PC-3 (cell line): ENCODE measurements at regions not wholly inside any gene's neighbourhood (a gene's known extent, or its start where the extent isn't known, plus 50 kb on each side); places are given as distances from the start of the nearest gene placed in this dataset.

Experiments used
- ATAC-seq: fragments of 200-7000 bp; cut with Tn5 transposase; 2 replicates; pipeline ENCODE4 v1.9.1; 2020; ENCODE audit warnings: mild to moderate bottlenecking, moderate library complexity
- BruUV-seq: library from RNA; stranded (reverse); fragments of 400-500 nt; replicated peaks from 2 replicates; lab custom pipeline; 2021; lab: Mats Ljungman, UMichigan
- CTCF ChIA-PET: fragments of 300-600 bp; sonication (Branson Sonifier 250); formaldehyde crosslinking; loops from one replicate; lab custom pipeline; 2022; ENCODE audit warnings: antibody characterized with exemption; lab: Charles Lee
- POLR2A ChIA-PET: fragments of 300-600 bp; sonication (Branson Sonifier 250); formaldehyde crosslinking; loops from one replicate; lab custom pipeline; 2022; ENCODE audit warnings: antibody characterized with exemption; ENCODE audit not compliant: unreplicated experiment; lab: Charles Lee
- DNase-seq: peaks from one replicate; pipeline ENCODE4 v3.0.0-alpha.2; 2015
- H2AFZ ChIP-seq: fragments of 300-600 bp; sonication (generic); 2 replicates; pipeline ENCODE4 v1.6.0; 2016; ENCODE audit warnings: antibody characterized with exemption, low read length
- H3F3A ChIP-seq: fragments of 300-600 bp; sonication (generic); one replicate; pipeline ENCODE4 v1.6.0; 2017; ENCODE audit warnings: antibody characterized with exemption, low read length, control low read depth, mild to moderate bottlenecking; ENCODE audit not compliant: unreplicated experiment
- H3K27ac ChIP-seq: fragments of 300-600 bp; sonication (generic); 2 replicates; pipeline ENCODE4 v1.5.1; 2016; ENCODE audit warnings: mild to moderate bottlenecking, low read length
- H3K27me3 ChIP-seq: fragments of 300-600 bp; sonication (generic); 2 replicates; pipeline ENCODE4 v1.6.1; 2016; ENCODE audit warnings: low read length, mixed read lengths
- H3K36me3 ChIP-seq: fragments of 300-600 bp; sonication (generic); 2 replicates; pipeline ENCODE4 v1.6.1; 2016; ENCODE audit warnings: low read depth, mixed run types, low read length, mixed read lengths
- H3K4me1 ChIP-seq: fragments of 300-600 bp; sonication (generic); 2 replicates; pipeline ENCODE4 v1.5.1; 2016; ENCODE audit warnings: low read length; ENCODE audit not compliant: insufficient read depth
- H3K4me2 ChIP-seq: fragments of 300-600 bp; sonication (generic); 2 replicates; pipeline ENCODE4 v1.6.0; 2016; ENCODE audit warnings: low read length
- H3K4me3 ChIP-seq: fragments of 300-600 bp; sonication (generic); 2 replicates; pipeline ENCODE4 v1.5.1; 2016; ENCODE audit warnings: mild to moderate bottlenecking, low read length, mixed read lengths
- H3K79me2 ChIP-seq: fragments of 300-600 bp; sonication (generic); 2 replicates; pipeline ENCODE4 v1.6.1; 2017; ENCODE audit warnings: low read length, mixed read lengths
- H3K9ac ChIP-seq: fragments of 300-600 bp; sonication (generic); 2 replicates; pipeline ENCODE4 v1.6.0; 2016; ENCODE audit warnings: mild to moderate bottlenecking, low read length
- H3K9me2 ChIP-seq: fragments of 300-600 bp; sonication (generic); replicated peaks from 2 replicates; pipeline ENCODE4 v1.6.1; 2016; ENCODE audit warnings: mixed run types, low read length, mixed read lengths
- H3K9me3 ChIP-seq: fragments of 300-600 bp; sonication (generic); 2 replicates; pipeline ENCODE4 v1.6.1; 2016; ENCODE audit warnings: low read length, mixed read lengths
- H4K20me1 ChIP-seq: fragments of 300-600 bp; sonication (generic); 2 replicates; pipeline ENCODE4 v1.6.1; 2016; ENCODE audit warnings: low read length, mixed read lengths
- CTCF ChIP-seq: fragments of 300-600 bp; sonication (generic); conservative IDR thresholded peaks from 2 replicates; pipeline ENCODE4 v1.5.1; 2017; ENCODE audit warnings: antibody characterized with exemption, low read depth, mild to moderate bottlenecking, low read length
- EZH2 ChIP-seq: fragments of 300-600 bp; sonication (generic); IDR thresholded peaks from one replicate; pipeline ENCODE4 v1.6.1; 2017; ENCODE audit warnings: antibody characterized with exemption, mild to moderate bottlenecking, low read length; ENCODE audit not compliant: unreplicated experiment
- EZH2phosphoT487 ChIP-seq: fragments of 300-600 bp; sonication (generic); IDR thresholded peaks from 2 replicates; pipeline ENCODE4 v1.6.1; 2018; ENCODE audit warnings: mild to moderate bottlenecking, antibody characterized with exemption, low read length, borderline replicate concordance
- intact Hi-C: fragments of 100-400 bp; cut with micrococcal nuclease; formaldehyde crosslinking; loops from 2 replicates; pipeline ENCODE4 v1.9.0; 2023

- no peaks in the 10 kb centered on the region for H4K20me1 ChIP-seq
- H3F3A ChIP-seq: no peaks in the 10 kb centered on the region
- CTCF ChIA-PET: no interaction called here
- no peak overlapping the region for H3K27ac ChIP-seq
- no peaks in the 10 kb centered on the region for H3K79me2 ChIP-seq
- TF ChIP-seq CTCF (no peak), EZH2 (no peak), EZH2phosphoT487 (no peak)
- H3K9ac ChIP-seq: no peak overlapping the region
- ATAC-seq (no peak), DNase-seq (peak; percentile 1)
- BruUV-seq: no TSS peak
- H3K27me3 ChIP-seq: no peaks in the 10 kb centered on the region
- no peaks in the 10 kb centered on the region for H3K9me3 ChIP-seq
- no peaks in the 10 kb centered on the region for H3K36me3 ChIP-seq
- H3K9me2 ChIP-seq: no peaks in the 10 kb centered on the region
- POLR2A ChIA-PET: no interaction called here
- intact Hi-C loops: no loop called here
- H3K4me3 ChIP-seq: no peak overlapping the region
- no peak overlapping the region for H2AFZ ChIP-seq
- H3K4me2 ChIP-seq: no peak overlapping the region
- no peaks in the 10 kb centered on the region for H3K4me1 ChIP-seq
These were observed 96.8 kb upstream of the C1orf21 start for GRCh38 chr1:184289825-184290550.

GRCh38 chr1:184291701-184292100 is 95.1 kb upstream of the C1orf21 start:
- Histone ChIP-seq H3K79me2 (no peaks in the 10 kb centered on the region), H2AFZ (no peak overlapping the region), H3K4me3 (no peak overlapping the region), H3K9me2 (no peaks in the 10 kb centered on the region), H3F3A (no peaks in the 10 kb centered on the region), H3K4me2 (no peak overlapping the region), H3K9me3 (no peaks in the 10 kb centered on the region), H4K20me1 (no peaks in the 10 kb centered on the region), H3K36me3 (no peaks in the 10 kb centered on the region), H3K4me1 (no peaks in the 10 kb centered on the region), H3K27ac (no peak overlapping the region), H3K27me3 (no peaks in the 10 kb centered on the region), H3K9ac (no peak overlapping the region)
- ChIA-PET CTCF (no interaction called here), POLR2A (no interaction called here)
- no TSS peak for BruUV-seq
- DNase-seq (peak; percentile 2), ATAC-seq (no peak)
- no peak for TF ChIP-seq EZH2
- no peak for TF ChIP-seq EZH2phosphoT487
- intact Hi-C loops: no loop called here

- Histone ChIP-seq H3K27me3 (no peaks in the 10 kb centered on the region), H3K4me2 (no peak overlapping the region), H3K36me3 (no peaks in the 10 kb centered on the region), H3K79me2 (no peaks in the 10 kb centered on the region), H3K9me3 (no peaks in the 10 kb centered on the region), H3K27ac (no peak overlapping the region), H3K4me1 (no peaks in the 10 kb centered on the region), H3K9me2 (no peaks in the 10 kb centered on the region), H3K4me3 (no peak overlapping the region), H3F3A (no peaks in the 10 kb centered on the region), H4K20me1 (no peaks in the 10 kb centered on the region), H2AFZ (no peak overlapping the region), H3K9ac (no peak overlapping the region)
- intact Hi-C loops: no loop called here
- TF ChIP-seq EZH2phosphoT487 (no peak), EZH2 (no peak), CTCF (no peak)
- no TSS peak for BruUV-seq
- ChIA-PET CTCF (no interaction called here), POLR2A (no interaction called here)
- no peak for DNase-seq
- ATAC-seq: no peak
These were observed 94.7 kb upstream of the C1orf21 start for GRCh38 chr1:184292101-184292500.
